Right renal cortex interstitium (tissue), 3 donors: ENCODE measurements at regions not wholly inside any gene's neighbourhood (a gene's known extent, or its start where the extent isn't known, plus 50 kb on each side); places are given as distances from the start of the nearest gene placed in this dataset.

Experiments used
- DNase-seq, 3 donors: peaks; one replicate each; pipeline ENCODE4 v3.0.0-alpha.2; 2013; ENCODE audit warnings: low read depth in 3 of 3, low spot score in 2 of 3

- no peak for DNase-seq
Measured at GRCh38 chr1:50300297-50300696, 122.9 kb downstream of the DMRTA2 start.

- no peak for DNase-seq
Measured at GRCh38 chr1:50295566-50295965, 127.7 kb downstream of the DMRTA2 start.

- DNase-seq: no peak
Measured at GRCh38 chr1:50292276-50292675, 131.0 kb downstream of the DMRTA2 start.

- no peak for DNase-seq
Measured at GRCh38 chr1:50289495-50289894, 133.7 kb downstream of the DMRTA2 start.

GRCh38 chr1:50285994-50286393 is 137.2 kb downstream of the DMRTA2 start:
- no peak for DNase-seq

GRCh38 chr1:50279622-50280330 is 143.5 kb downstream of the DMRTA2 start:
- DNase-seq: peak; percentile 31 to 63 (median 42)

- DNase-seq: no peak
Measured at GRCh38 chr1:50278961-50279360, 144.3 kb downstream of the DMRTA2 start.

- DNase-seq: no peak
Measured at GRCh38 chr1:50278410-50278809, 144.8 kb downstream of the DMRTA2 start.

- DNase-seq: peak in 1 of 3 donors; percentile 10
Measured at GRCh38 chr1:50275566-50275965, 147.7 kb downstream of the DMRTA2 start.

- no peak for DNase-seq
Measured at GRCh38 chr1:50272912-50273311, 150.3 kb downstream of the DMRTA2 start.

GRCh38 chr1:50271968-50272578 is 151.2 kb downstream of the DMRTA2 start:
- no peak for DNase-seq

GRCh38 chr1:50271337-50271736 is 151.9 kb downstream of the DMRTA2 start:
- DNase-seq: no peak

GRCh38 chr1:50270926-50271325 is 152.3 kb downstream of the DMRTA2 start:
- no peak for DNase-seq

- peak in 2 of 3 donors; percentile 49 to 65 for DNase-seq
Measured at GRCh38 chr1:50268049-50268448, 155.2 kb downstream of the DMRTA2 start.

- DNase-seq: no peak
Measured at GRCh38 chr1:50266509-50266908, 156.7 kb downstream of the DMRTA2 start.

- DNase-seq: no peak
Measured at GRCh38 chr1:50265790-50266314, 157.1 kb downstream of the ELAVL4 start.

- DNase-seq: no peak
Measured at GRCh38 chr1:50264590-50264989, 155.9 kb downstream of the ELAVL4 start.

GRCh38 chr1:50262436-50262835 is 153.7 kb downstream of the ELAVL4 start:
- DNase-seq: no peak

- no peak for DNase-seq
Measured at GRCh38 chr1:50261951-50262350, 153.2 kb downstream of the ELAVL4 start.

GRCh38 chr1:50257940-50258685 is 149.4 kb downstream of the ELAVL4 start:
- no peak for DNase-seq

- DNase-seq: no peak
Measured at GRCh38 chr1:50257029-50257428, 148.3 kb downstream of the ELAVL4 start.
